ENCODE measurements at regions not wholly inside any gene's neighbourhood (a gene's known extent, or its start where the extent isn't known, plus 50 kb on each side); places are given as distances from the start of the nearest gene placed in this dataset.

DNA sequence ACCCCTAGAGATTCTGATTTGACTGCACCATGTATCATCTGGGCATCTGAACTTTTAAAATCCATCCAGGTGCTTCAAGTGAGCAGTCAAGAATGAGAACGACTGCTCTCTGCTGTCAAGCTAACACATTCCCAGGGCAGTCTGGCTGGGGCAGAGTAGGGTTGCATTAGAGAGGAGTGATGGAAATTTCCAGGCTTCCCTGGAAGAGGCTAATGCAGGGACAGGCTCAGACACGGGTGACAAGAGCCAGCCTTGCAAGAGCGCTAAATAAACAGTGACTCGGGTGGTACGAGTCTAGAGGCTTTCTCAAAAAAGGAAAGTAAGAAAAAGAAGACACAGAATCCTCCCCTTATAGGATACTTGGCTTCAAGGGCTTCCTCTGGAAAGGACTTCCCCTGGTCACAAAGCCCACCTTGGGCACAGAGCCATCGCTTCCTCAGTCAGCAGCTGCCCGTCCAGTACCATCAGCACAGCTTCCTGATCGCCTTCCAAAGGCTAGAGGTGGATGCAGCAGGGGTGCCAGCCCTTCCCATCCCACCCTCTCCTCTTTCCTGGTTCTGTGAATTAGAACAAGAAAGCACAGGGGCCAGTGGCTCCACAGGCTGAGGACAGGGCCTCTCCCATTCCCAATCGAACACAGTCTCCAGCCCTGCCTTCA lies 177.4 kb upstream of the RREB1 start:
- Histone ChIP-seq H3K9ac (replicated peaks; ENCODE audit: extremely low read depth, insufficient read depth, low read length) (no peak overlapping the region), H3K9me3 (replicated peaks; ENCODE audit: control insufficient read depth, insufficient read depth, low read length) (no peaks in the 10 kb centered on the region), H4K20me1 (replicated peaks; ENCODE audit: control insufficient read depth, extremely low read depth, insufficient read depth, low read length) (no peaks in the 10 kb centered on the region), H3K9me1 (replicated peaks; ENCODE audit: control insufficient read depth, extremely low read depth, insufficient read depth, low read length) (no peaks in the 10 kb centered on the region), H2AFZ (ENCODE audit: low read depth, low read length) (no peak overlapping the region), H3K4me1 (ENCODE audit: control insufficient read depth, extremely low read depth, insufficient read depth, low read length) (no peaks in the 10 kb centered on the region), H3K27me3 (ENCODE audit: control insufficient read depth in 2 of 2, insufficient read depth in 2 of 2, low read length in 2 of 2) (no peaks in the 10 kb centered on the region), H3K79me2 (ENCODE audit: control insufficient read depth, insufficient read depth, low read length) (no peaks in the 10 kb centered on the region), H3K27ac (ENCODE audit: insufficient read depth, low read depth, low read length) (no peak overlapping the region), H3K36me3 (ENCODE audit: control insufficient read depth in 2 of 2, extremely low read depth in 1 of 2, insufficient read depth in 2 of 2, low read length in 2 of 2) (no peaks in the 10 kb centered on the region), H3K4me2 (ENCODE audit: insufficient read depth, low read length) (no peak overlapping the region), H3K4me3 (replicated peaks in 1 of 3; ENCODE audit: insufficient read depth in 1 of 3, low read depth in 1 of 3, low read length in 3 of 3) (no peak overlapping the region)
- dilution Hi-C loops (cut with MboI; ENCODE audit: extremely low pct_ligation_motif_present, low sequenced_read_pairs) (no loop called here), intact Hi-C loops (cut with micrococcal nuclease) (no loop called here)
- CTCF ChIA-PET, result no interaction called here
- BruUV-seq (replicated peaks), result no TSS peak
- FAIRE-seq (no peak), DNase-seq (ENCODE audit: low read depth, low spot score) (no peak)
- POLR2A ChIA-PET, result no interaction called here
- no peak for TF ChIP-seq GATA2 (IDR thresholded peaks at IDR 0.05; ENCODE audit: insufficient read depth, insufficient read length, low read depth, low read length)
- TF ChIP-seq MAX (IDR thresholded peaks at IDR 0.05; ENCODE audit: insufficient read depth, insufficient read length), result no peak
- no peak for TF ChIP-seq FOS (IDR thresholded peaks at IDR 0.05; ENCODE audit: borderline replicate concordance, insufficient read depth, low read length)
- no peak for TF ChIP-seq POLR2A (IDR thresholded peaks at IDR 0.05; ENCODE audit: low read depth, low read length)
- no peak for TF ChIP-seq EZH2 (IDR thresholded peaks at IDR 0.05; ENCODE audit: borderline replicate concordance, low read depth, low read length, severe bottlenecking)
- no peak for TF ChIP-seq CTCF (IDR thresholded peaks at IDR 0.05; ENCODE audit: extremely low read depth in 1 of 2, insufficient read depth in 1 of 2, low read depth in 1 of 2, low read length in 2 of 2)
- no peak for TF ChIP-seq POLR2AphosphoS5 (IDR thresholded peaks at IDR 0.05; ENCODE audit: insufficient read depth, low read depth, low read length)
- no peak for TF ChIP-seq MYC (IDR thresholded peaks at IDR 0.05; ENCODE audit: low read depth, low read length)
